Retinal pigment epithelial cell (primary cell): ENCODE measurements at regions not wholly inside any gene's neighbourhood (a gene's known extent, or its start where the extent isn't known, plus 50 kb on each side); places are given as distances from the start of the nearest gene placed in this dataset.
"Not testable (repeated sequence)": the region's sequence is repeated elsewhere in the genome, so short reads cannot be mapped to it uniquely, and the experiment has no call there.

Experiments
- DNase-seq: peaks from one replicate; pipeline ENCODE4 v3.0.0-alpha.2; 2010; ENCODE audit warnings: low read depth
- H3K4me3 ChIP-seq: 2 replicates; pipeline ENCODE4 v1.5.1; 2011; ENCODE audit warnings: mild to moderate bottlenecking, low read length, control low read depth, moderate library complexity
- CTCF ChIP-seq: conservative IDR thresholded peaks from 2 replicates; pipeline ENCODE4 v1.5.1; 2011; ENCODE audit warnings: low read depth, low read length, control low read depth, inconsistent platforms

DNA sequence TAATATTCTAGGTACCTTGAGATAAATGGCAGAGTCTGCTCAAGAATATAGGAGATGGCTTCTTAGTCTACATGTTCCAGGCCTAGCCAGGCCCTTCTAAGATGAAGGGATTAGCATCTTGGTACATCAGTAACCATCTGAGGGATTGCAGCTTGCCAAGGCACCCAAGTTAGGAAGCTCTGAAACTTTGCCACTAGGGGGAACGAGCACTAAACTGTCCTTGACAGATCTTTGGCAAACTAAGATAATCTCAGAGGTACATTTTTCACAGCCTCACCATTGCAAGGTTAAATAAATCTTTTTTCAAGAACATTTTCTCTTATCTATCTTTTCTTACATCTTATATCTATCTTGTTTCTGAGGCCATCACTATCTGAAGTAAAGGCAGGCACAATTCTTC lies 351.2 kb downstream of the RAP2B start:
- no peak overlapping the region for H3K4me3 ChIP-seq
- DNase-seq, result no peak
- peak; percentile 50 for TF ChIP-seq CTCF

GRCh38 chr3:153528473-153528872 lies 366.4 kb downstream of the RAP2B start:
- DNase-seq, result no peak
- no peak overlapping the region for H3K4me3 ChIP-seq
- TF ChIP-seq CTCF, result no peak

DNA sequence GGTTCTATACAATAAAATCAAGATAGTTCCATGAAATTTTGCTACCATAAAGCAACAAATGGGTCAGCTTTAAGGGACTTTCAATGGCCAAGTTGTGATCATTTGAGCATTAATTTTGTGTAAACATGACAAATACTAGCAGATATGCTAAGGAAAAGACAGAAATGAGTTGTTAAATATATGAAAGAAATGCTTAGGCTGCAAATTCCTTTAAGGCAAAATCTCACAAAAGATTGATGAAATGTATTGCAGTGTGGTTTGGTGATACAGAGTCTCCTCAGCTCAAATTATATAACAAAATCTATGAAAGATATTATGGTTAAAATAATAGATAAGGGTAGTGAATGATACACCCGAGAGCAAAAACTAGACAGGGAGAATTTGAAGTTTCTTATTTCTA lies 377.2 kb downstream of the RAP2B start:
- TF ChIP-seq CTCF, result no peak
- H3K4me3 ChIP-seq, result no peak overlapping the region
- DNase-seq, result no peak

- TF ChIP-seq CTCF, result no peak
- DNase-seq, result no peak
- H3K4me3 ChIP-seq, result no peak overlapping the region
These were observed 383.4 kb downstream of the RAP2B start for GRCh38 chr3:153545471-153545870.

- TF ChIP-seq CTCF, result no peak
- no peak overlapping the region for H3K4me3 ChIP-seq
These were observed 385.9 kb downstream of the RAP2B start for GRCh38 chr3:153547970-153548369.

DNA sequence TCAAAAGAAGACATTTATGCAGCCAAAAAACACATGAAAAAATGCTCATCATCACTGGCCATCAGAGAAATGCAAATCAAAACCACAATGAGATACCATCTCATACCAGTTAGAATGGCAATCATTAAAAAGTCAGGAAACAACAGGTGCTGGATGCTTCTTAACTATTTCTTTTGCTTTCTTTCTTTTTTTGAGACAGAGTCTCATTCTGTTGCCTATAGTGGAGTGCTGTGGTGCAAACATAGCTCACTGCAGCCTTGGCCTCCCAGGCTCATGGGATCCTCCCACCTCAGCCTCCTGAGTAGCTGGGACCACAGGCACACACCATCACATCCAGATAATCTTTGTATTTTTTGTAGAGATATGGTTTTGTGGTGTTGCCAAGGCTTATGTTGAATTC lies 387.7 kb downstream of the RAP2B start:
- H3K4me3 ChIP-seq, result not testable (repeated sequence)

More at GRCh38 chr3:153547970-153548369, 385.9 kb downstream of the RAP2B start:
- DNase-seq, result peak; percentile 2

DNA sequence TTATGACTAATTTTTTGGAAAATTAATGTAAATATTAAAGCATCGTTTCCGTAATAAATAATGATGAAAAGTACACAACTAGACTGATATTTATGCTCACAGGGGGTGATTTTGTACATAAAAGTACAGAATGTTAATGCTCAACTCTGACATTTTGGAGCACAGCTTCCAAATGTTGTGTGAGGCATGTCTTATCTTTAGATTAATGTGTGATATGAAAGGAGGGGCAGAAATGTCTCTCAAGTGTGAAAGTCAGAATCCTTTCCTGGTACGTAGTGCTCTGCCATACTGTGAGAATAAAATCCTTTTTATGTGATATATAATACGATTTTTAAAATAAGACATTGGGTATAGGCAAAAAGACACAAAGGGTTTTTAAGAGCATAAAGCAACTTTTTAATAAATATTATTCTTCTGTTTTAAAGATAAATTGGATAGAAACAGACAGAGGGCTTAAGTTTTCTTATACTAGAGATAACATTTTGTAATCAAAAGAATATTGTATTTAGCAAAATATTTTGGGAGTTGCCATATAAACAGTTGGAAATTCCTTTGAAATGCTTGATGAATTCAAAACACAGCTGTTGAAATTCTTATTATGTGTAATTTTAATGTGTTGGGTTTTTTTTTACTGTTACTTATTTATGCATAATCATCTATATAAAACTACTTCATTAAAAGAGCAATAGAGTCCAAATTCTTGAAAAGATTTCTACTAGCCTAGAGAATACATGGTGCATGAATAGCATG lies 389.7 kb downstream of the RAP2B start:
- DNase-seq, result no peak
- TF ChIP-seq CTCF, result no peak
- no peak overlapping the region for H3K4me3 ChIP-seq

More for the DNA sequence above, 387.7 kb downstream of the RAP2B start:
- DNase-seq, result not testable (repeated sequence)
